ENCODE measurements at regions not wholly inside any gene's neighbourhood (a gene's known extent, or its start where the extent isn't known, plus 50 kb on each side); places are given as distances from the start of the nearest gene placed in this dataset.
"Not testable (repeated sequence)": the region's sequence is repeated elsewhere in the genome, so short reads cannot be mapped to it uniquely, and the experiment has no call there.

DNA sequence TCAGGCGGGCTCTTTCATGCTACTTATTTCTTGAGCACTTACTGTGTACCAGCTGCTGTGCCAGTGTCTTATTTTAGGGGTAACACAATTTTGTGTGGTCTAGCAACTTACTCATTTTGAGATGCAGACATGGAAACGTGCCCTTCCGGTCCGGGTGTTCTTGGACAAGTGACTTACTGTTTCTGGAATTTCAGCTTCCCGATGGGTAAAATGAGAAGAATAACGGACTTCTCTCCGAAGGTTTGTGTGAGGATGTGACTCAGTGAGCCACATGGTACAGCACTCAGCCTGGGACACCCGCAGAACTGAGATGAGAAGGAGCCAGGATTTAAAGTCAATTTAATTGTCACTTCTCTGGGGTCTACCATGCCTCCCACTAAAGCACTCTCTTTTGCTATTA lies 114.5 kb upstream of the SYT13 start:
- no peak for DNase-seq

GRCh38 chr11:45399166-45399565 lies 113.0 kb upstream of the SYT13 start:
- DNase-seq = no peak

DNA sequence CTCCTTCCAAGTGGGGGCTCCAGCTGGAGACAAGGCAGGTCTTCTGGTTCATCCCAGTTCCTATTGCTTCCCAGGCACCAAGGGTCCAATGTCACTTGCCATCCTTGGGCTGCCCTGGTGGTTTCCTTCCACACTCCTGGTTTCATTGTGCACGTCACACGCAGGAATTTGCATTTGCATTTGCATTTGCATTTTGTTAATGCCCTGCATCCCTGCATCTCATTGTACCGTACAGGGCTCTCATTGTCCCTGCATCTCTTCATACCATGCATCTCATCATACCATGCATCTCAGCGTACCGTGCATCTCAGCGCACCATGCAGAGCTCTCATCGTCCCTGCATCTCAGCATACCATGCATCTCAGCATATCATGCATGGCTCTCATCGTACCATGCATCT lies 112.2 kb upstream of the SYT13 start:
- DNase-seq = no peak

GRCh38 chr11:45396394-45396793 lies 110.3 kb upstream of the SYT13 start:
- DNase-seq = no peak

DNA sequence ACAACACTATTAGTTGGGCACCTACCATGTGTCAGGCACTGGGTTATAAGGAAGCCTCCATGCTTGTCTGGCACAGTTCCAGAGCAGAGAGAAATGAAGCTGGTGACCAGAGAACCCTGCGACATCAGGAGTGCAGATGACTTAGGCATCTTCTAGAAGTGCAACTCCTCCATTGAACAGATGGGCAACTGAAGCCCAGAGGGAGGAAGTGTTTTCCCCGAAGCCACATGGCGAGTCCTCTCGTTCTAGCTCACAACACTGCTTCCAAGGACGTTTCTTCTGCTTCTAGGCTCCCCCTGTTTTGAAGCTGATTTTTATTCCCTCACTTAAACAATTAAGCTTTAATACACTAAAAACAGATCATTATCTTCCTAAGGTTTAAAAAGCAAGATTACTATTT lies 109.8 kb upstream of the SYT13 start:
- no peak for DNase-seq

DNA sequence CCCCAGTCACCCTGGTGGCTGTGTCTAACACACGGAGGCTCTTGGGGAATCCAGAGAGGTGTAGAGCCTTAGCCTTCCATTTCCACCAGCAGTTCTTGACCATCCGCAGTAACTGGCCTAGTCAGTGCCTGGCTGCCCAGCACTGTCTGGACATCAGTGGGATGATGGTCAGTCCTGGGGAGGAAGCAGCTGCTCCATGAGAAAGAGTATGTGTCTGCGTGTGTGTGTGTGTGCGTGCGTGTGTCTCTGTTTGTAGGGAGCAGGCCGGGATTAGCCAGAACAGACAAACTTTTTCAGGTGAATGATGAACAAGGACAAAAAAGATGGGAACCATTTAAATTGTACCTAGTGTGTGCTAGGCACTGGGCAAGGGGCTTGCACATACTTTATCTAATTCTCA lies 109.3 kb upstream of the SYT13 start:
- no peak for DNase-seq

DNA sequence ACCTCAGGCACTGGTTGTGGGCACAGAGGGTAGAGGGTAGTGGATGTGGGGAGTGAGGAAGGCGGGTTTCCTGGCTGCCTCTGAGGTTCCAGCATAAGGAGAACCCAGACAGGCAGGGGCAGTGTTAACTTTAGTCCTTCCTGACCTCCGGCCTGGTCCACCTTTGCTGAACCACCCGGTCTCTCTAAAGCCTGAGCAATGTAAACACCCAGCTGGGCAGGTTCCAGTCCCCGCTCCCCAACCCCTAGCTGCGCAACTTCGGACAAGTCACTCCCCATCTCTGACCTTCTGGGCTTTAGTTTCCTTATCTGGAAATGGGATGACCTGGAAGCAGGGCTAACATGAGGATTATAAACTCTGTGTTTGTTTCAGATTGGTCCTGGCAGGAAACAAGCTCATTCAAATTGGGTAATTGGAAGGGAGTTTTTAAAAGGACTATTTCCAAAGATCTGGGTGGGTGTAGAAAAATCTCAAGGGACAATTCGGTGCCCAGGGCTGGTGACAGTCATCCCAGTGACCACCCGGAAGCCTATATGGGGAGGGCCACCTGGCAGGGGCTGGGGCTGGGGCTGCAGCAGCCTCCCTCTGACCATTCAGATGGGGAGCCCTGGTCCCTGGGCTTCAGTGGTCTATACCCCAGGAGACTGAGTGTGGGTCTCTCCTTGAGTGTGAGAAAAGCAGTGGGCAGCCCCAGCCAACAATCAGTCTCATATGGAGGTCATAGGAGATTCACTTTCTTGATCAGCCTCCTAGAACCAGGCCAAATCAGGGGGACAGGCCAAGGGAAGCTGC lies 108.3 kb upstream of the SYT13 start:
- DNase-seq = no peak

DNA sequence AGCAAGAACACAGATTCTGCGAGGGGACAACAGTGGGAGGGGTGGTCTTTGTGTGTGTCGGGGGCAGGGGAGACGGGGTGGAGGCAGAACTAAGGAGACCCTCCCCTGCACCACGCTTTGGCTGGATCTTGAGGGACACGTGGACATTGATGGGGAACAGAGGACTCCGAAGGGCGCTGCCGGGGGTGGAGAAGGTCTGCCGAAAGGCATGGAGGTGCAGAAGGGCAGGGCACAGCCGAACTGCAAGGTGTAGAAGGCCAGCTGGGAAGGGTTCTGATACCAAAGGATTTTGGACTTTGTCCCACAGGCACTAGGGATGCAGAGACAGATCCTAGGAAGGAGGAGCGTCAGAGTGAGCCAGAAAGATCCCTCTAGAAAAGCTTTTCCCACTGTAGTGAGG lies 107.7 kb upstream of the SYT13 start:
- DNase-seq = no peak

DNA sequence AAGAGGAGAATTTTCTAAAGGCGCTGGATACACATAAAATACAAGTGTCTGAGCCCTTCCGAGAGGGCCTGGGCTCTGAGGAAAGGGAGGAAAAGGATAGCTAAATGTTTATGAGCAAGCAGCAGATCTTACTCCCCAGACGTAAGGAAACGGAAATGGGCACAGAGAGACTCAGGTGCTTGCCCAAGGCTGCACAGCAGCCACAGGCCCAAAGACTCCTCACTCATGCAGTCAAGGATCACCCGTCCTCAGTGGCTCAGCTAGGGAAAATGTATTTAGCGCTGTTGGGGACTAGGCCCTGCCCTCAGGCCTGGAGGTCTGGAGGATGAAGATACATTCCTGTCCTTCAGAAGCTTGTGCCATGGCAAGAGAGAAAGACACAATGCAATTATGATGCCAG lies 107.2 kb upstream of the SYT13 start:
- DNase-seq = no peak

DNA sequence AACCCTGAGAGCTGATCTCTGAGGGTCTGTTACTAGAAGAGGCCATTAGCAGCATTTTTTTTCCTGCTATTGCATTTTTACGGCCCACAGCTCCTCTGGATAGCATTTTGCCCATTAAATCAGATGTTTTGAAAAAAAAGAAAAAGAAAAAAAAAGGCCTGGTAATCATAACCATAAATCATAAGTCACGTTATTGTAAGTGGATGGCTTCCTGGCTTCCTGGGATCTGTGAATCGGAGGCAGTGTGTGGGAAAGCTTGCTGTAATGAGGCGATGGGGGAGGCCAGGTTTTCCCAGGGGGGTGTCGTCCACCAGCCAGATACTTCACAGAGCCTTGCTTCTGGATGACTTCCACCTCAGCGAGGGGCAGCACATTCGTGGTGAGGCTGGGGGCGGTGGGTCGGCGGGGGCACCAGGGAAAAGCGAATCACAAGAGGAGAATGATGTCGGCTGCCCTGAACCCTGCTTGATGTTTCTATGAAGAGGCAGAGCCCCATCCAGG lies 106.5 kb upstream of the SYT13 start:
- no peak for DNase-seq

GRCh38 chr11:45392154-45392553 lies 106.0 kb upstream of the SYT13 start:
- DNase-seq = no peak

DNA sequence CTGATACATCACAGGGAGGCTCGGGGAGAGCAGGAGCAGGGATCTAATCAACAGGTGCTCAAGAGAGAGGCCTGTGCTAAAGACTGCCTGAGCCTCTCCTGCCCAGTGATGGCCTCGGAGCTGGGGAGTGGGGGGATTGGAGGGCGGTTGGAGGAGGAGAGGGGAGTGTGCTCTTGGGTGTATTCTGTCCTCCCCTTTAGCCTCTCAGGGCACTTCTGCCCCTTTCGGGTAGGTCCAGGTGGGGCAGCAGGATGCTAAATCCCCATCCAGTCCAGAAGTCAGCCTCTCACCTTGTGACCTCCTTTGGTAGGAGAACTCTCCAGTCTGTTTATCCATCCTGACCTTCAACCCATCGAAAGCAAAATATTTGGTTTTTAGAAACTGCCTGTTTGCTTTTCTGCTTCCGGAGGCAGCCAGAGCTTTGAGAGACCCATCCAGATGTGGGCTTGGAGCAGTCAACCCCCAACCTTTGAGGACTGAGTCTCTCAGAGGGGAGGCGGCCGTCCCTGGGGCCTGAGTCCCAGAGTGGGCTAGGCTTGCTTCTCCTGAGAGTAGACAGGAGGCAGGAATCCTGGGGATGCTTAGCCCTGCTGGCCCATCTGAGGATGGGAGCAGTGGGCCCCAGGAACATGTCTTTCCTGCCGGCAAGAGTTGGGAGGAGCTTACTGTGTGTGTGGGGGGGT lies 105.2 kb upstream of the SYT13 start:
- DNase-seq = no peak

GRCh38 chr11:45390407-45390806 lies 104.3 kb upstream of the SYT13 start:
- no peak for DNase-seq

GRCh38 chr11:45388472-45388871 lies 102.3 kb upstream of the SYT13 start:
- no peak for DNase-seq

- DNase-seq = not testable (repeated sequence)
These were observed 101.7 kb upstream of the SYT13 start for GRCh38 chr11:45387885-45388284.

GRCh38 chr11:45386972-45387371 lies 100.8 kb upstream of the SYT13 start:
- no peak for DNase-seq

- DNase-seq = no peak
These were observed 99.7 kb upstream of the SYT13 start for GRCh38 chr11:45385844-45386243.

- DNase-seq = no peak
These were observed 99.3 kb upstream of the SYT13 start for GRCh38 chr11:45385423-45385822.

DNA sequence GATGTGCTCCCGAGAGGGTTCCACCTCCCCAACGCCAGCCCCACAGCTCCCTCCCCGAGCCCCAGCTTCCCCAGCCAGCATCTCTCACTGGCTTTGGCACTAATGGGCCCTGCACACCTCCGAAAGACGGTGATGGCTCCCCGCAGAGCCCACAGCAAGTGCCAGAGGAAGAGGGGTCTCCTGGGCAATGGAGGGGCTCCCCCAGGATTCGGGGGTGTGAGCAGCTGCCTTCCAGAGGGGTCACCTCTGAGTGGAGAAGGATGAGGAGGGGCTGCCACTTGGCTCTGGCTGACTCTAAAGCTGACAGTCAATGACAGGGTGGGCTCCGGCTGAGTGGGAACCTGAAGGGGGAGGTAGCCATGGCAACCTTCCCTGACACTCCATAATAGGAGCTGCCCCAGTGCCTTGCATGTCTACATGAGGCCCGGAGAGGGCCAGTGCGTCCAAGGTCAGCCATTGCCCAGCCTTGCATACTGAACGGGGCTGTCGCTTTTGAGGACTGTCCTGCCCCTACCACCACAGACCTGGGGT lies 98.6 kb upstream of the SYT13 start:
- no peak for DNase-seq

GRCh38 chr11:45384016-45384415 lies 97.9 kb upstream of the SYT13 start:
- no peak for DNase-seq

GRCh38 chr11:45383224-45383623 lies 97.1 kb upstream of the SYT13 start:
- no peak for DNase-seq

DNA sequence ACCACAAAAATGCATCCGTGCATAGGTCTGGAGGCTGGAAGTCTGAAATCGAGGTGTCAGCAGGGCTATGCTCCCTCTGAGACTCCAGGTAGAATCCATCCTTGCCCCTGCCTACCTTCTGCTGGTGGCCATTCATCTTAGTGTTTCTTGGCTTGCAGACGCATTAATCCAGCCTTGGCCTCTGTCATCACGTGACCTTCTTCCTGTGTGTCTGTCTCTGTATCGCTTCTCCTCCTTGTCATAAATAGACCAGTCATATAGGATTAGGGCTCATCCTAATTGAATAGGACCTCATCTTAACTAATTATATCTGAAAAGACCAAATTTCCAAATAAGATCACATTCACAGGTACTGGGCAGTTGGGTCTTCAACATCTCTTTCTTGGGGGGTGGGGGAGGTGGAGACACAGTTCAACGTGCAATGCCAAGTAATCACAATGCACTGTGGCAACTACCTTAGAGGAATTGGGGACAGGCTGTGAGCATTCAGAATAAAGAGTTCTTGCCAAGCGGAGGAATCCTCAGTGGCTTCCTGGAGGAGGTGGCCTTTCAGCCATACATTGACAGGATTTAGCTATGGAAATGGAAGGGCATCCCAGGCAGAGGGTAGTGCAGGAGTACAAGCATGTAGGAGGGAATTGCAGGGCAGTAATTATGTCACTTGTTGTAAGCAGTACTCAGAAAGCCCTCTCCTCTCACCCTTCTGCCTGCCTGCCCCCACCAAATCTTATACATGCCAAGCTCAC lies 96.2 kb upstream of the SYT13 start:
- no peak for DNase-seq

DNA sequence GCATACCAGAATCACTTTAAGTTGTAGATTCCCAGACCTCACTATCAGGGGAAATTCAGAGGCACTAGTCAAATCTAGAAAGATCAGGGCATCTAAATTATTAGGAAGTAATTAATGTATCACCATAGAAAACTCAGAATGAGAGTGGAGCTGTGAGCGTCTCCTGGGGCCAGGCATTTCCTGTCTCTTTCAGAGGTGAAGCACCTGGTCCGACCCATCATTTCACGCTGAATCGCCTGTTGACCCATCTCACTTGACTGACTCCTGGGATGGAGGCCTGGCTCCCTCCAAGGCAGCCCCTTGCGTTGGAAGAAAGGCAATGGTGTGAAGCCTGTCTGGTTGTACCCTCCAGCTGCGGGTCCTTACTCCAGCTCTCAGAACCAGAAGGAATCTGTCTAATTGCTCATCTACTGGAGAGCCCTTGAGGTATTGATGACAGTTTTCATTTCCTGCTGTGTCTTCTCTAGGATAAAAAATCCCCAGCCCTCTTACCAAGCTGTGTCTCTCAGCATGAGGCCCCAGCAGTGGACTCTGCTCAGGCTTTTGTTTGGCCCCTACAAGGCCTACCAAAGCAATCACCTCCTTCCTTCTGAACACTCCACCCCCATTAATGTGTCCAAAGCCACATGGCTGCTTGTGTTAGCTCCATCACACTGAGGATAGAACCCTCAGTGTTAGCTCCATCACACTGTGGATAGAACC lies 93.2 kb upstream of the SYT13 start:
- no peak for DNase-seq
